ENCODE measurements at regions not wholly inside any gene's neighbourhood (a gene's known extent, or its start where the extent isn't known, plus 50 kb on each side); places are given as distances from the start of the nearest gene placed in this dataset.

GRCh38 chr2:123086613-123087385 is 938.3 kb upstream of the CNTNAP5 start:
- H3K4me1 ChIP-seq, result no peaks in the 10 kb centered on the region
- H3K9me3 ChIP-seq, result no peaks in the 10 kb centered on the region
- no peak overlapping the region for H3K4me3 ChIP-seq
- 56 to 61% methylated on average over 6 of the region's 6 CpGs for WGBS, 2 donors (ENCODE audit: low coverage in 1 of 2)
- H3K36me3 ChIP-seq, result no peaks in the 10 kb centered on the region
- TF ChIP-seq POLR2A (IDR thresholded peaks at IDR 0.05) (no peak), EP300 (IDR thresholded peaks at IDR 0.05) (no peak), CTCF (IDR thresholded peaks at IDR 0.05) (no peak), POLR2AphosphoS5 (IDR thresholded peaks at IDR 0.05) (no peak)
- no peak overlapping the region for H3K27ac ChIP-seq
- no peak for ATAC-seq
- H3K27me3 ChIP-seq, result no peaks in the 10 kb centered on the region

- WGBS, 2 donors (ENCODE audit: low coverage in 1 of 2), result 92% methylated on average over 2 of the region's 2 CpGs; no CpG with 5 or more reads in 1 of the 2 donors
- Histone ChIP-seq H3K27ac (no peak overlapping the region), H3K36me3 (no peaks in the 10 kb centered on the region), H3K27me3 (no peaks in the 10 kb centered on the region), H3K9me3 (no peaks in the 10 kb centered on the region), H3K4me3 (no peak overlapping the region), H3K4me1 (no peaks in the 10 kb centered on the region)
- TF ChIP-seq POLR2AphosphoS5 (IDR thresholded peaks at IDR 0.05) (no peak), EP300 (IDR thresholded peaks at IDR 0.05) (no peak), POLR2A (IDR thresholded peaks at IDR 0.05) (no peak), CTCF (IDR thresholded peaks at IDR 0.05) (no peak)
- no peak for ATAC-seq
These were observed 933.6 kb upstream of the CNTNAP5 start for GRCh38 chr2:123091471-123091870.

GRCh38 chr2:123093199-123093598 is 931.9 kb upstream of the CNTNAP5 start:
- no peak for ATAC-seq
- no peak for TF ChIP-seq POLR2A (IDR thresholded peaks at IDR 0.05)
- TF ChIP-seq CTCF (IDR thresholded peaks at IDR 0.05), result no peak
- no peak for TF ChIP-seq POLR2AphosphoS5 (IDR thresholded peaks at IDR 0.05)
- TF ChIP-seq EP300 (IDR thresholded peaks at IDR 0.05), result no peak
- H3K4me3 ChIP-seq, result no peak overlapping the region
- no peaks in the 10 kb centered on the region for H3K4me1 ChIP-seq
- no peaks in the 10 kb centered on the region for H3K36me3 ChIP-seq
- H3K27me3 ChIP-seq, result no peaks in the 10 kb centered on the region
- H3K27ac ChIP-seq, result no peak overlapping the region
- no peaks in the 10 kb centered on the region for H3K9me3 ChIP-seq
- 66 to 68% methylated on average over 2 of the region's 2 CpGs for WGBS, 2 donors (ENCODE audit: low coverage in 1 of 2)

- Histone ChIP-seq H3K27me3 (no peaks in the 10 kb centered on the region), H3K9me3 (no peaks in the 10 kb centered on the region), H3K4me3 (no peak overlapping the region), H3K27ac (no peak overlapping the region), H3K36me3 (no peaks in the 10 kb centered on the region), H3K4me1 (no peaks in the 10 kb centered on the region)
- no peak for ATAC-seq
- no peak for TF ChIP-seq EP300 (IDR thresholded peaks at IDR 0.05)
- TF ChIP-seq POLR2AphosphoS5 (IDR thresholded peaks at IDR 0.05), result no peak
- TF ChIP-seq CTCF (IDR thresholded peaks at IDR 0.05), result no peak
- no peak for TF ChIP-seq POLR2A (IDR thresholded peaks at IDR 0.05)
- 79 to 84% methylated on average over 5 to 7 of the region's 13 CpGs for WGBS, 2 donors (ENCODE audit: low coverage in 1 of 2)
These were observed 929.8 kb upstream of the CNTNAP5 start for GRCh38 chr2:123095219-123095835.

- H3K27ac ChIP-seq, result no peak overlapping the region
- TF ChIP-seq EP300 (IDR thresholded peaks at IDR 0.05) (no peak), POLR2A (IDR thresholded peaks at IDR 0.05) (no peak), CTCF (IDR thresholded peaks at IDR 0.05) (no peak), POLR2AphosphoS5 (IDR thresholded peaks at IDR 0.05) (no peak)
- H3K4me1 ChIP-seq, result no peaks in the 10 kb centered on the region
- no peak overlapping the region for H3K4me3 ChIP-seq
- no peaks in the 10 kb centered on the region for H3K9me3 ChIP-seq
- no peaks in the 10 kb centered on the region for H3K36me3 ChIP-seq
- ATAC-seq, result no peak
- no peaks in the 10 kb centered on the region for H3K27me3 ChIP-seq
These were observed 926.5 kb upstream of the CNTNAP5 start for GRCh38 chr2:123098619-123099018.

All from gastroesophageal sphincter (tissue), 4 donors.